K562 (cell line): ENCODE measurements at regions not wholly inside any gene's neighbourhood (a gene's known extent, or its start where the extent isn't known, plus 50 kb on each side); places are given as distances from the start of the nearest gene placed in this dataset.

Source experiments
- BMI1 ChIP-seq: fragments of 150-350 bp; IDR thresholded peaks from 2 replicates; pipeline ENCODE4 v1.6.1; 2014; ENCODE audit warnings: low read length
- CHD7 ChIP-seq: fragments of 200-600 bp; sonication (generic); IDR thresholded peaks from one replicate; pipeline ENCODE4 v1.6.1; 2012; ENCODE audit warnings: mild to moderate bottlenecking, low read depth, low read length, inconsistent platforms
- CXXC5 ChIP-seq: fragments of 250-450 bp; sonication (Bioruptor Pico); IDR thresholded peaks from 2 replicates; pipeline ENCODE4 v1.8.0; 2022; ENCODE audit warnings: inconsistent platforms, mild to moderate bottlenecking, moderate library complexity
- HDAC6 ChIP-seq: IDR thresholded peaks from 2 replicates; pipeline ENCODE4 v1.6.1; 2012; ENCODE audit warnings: low read depth, mild to moderate bottlenecking, control low read depth, inconsistent platforms, low read length, moderate library complexity
- LCOR ChIP-seq: sonication (generic); formaldehyde crosslinking; IDR thresholded peaks from 2 replicates; pipeline ENCODE4 v1.8.0; 2022; ENCODE audit warnings: mild to moderate bottlenecking, missing genetic modification reagents
- NFE2 ChIP-seq: IDR thresholded peaks from 2 replicates; pipeline ENCODE4 v1.6.1; 2014; ENCODE audit warnings: antibody characterized with exemption, low read depth
- SMARCA5 ChIP-seq: fragments of 450-650 bp; IDR thresholded peaks from 2 replicates; pipeline ENCODE4 v1.6.1; 2016
- TOE1 ChIP-seq, 2 experiments: fragments of 450-650 bp in 1 of 2; sonication (generic) in 1 of 2; formaldehyde crosslinking in 1 of 2; IDR thresholded peaks; 2 replicates each; pipeline versions ENCODE4 v1.7.1 to v1.8.0; 2016 to 2022; ENCODE audit warnings: borderline replicate concordance in 2 of 2, mild to moderate bottlenecking in 2 of 2, antibody characterized with exemption in 1 of 2, inconsistent platforms in 1 of 2, low read depth in 1 of 2, missing genetic modification reagents in 1 of 2, moderate library complexity in 1 of 2
- ZNF347 ChIP-seq: fragments of 450-650 bp; formaldehyde crosslinking; IDR thresholded peaks from 2 replicates; pipeline ENCODE4 v1.4.0; 2020; ENCODE audit warnings: low read depth, mild to moderate bottlenecking, moderate library complexity
- ZNF551 ChIP-seq: fragments of 250-450 bp; sonication (Bioruptor Pico); IDR thresholded peaks from 2 replicates; pipeline ENCODE4 v1.5.0; 2021; ENCODE audit warnings: mild to moderate bottlenecking, moderate library complexity
- TF ChIP-seq, protein P1 (sequence below): fragments of 250-450 bp; sonication (Bioruptor Pico); IDR thresholded peaks from 2 replicates; pipeline ENCODE4 v1.5.0; 2021

DNA sequence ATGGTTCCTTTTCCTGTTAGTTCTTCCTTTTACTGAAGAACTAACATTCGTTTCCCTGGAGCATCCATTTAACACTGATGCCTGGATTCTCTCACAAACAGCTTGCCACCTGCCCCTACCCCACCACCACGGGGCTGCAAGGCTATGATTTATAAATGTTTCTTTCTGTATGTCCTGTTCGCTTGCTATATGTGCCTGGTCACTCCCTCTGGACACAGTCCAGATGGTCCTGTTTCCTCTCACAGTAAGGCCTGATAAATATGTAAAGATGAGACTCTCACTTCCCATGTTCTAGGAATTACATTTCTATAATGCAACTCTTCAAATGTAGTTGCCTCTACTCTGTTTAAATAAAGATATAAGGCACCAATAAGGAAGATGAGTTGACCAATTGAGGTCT, 146.4 kb upstream of the SHB start (continued):
- TF ChIP-seq CHD7 = no peak
- TF ChIP-seq, protein P1, sequence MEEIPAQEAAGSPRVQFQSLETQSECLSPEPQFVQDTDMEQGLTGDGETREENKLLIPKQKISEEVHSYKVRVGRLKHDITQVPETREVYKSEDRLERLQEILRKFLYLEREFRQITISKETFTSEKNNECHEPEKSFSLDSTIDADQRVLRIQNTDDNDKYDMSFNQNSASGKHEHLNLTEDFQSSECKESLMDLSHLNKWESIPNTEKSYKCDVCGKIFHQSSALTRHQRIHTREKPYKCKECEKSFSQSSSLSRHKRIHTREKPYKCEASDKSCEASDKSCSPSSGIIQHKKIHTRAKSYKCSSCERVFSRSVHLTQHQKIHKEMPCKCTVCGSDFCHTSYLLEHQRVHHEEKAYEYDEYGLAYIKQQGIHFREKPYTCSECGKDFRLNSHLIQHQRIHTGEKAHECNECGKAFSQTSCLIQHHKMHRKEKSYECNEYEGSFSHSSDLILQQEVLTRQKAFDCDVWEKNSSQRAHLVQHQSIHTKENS = no peak
- TF ChIP-seq ZNF347 (CRISPR knock-in tag) = no peak
- TF ChIP-seq NFE2 = peak; percentile 72
- TF ChIP-seq LCOR = no peak
- TF ChIP-seq CXXC5 (CRISPR knock-in tag) = no peak
- TF ChIP-seq SMARCA5 = no peak
- no peak for TF ChIP-seq ZNF551
- TF ChIP-seq HDAC6 = no peak
- TF ChIP-seq BMI1 = no peak
- no peak for TF ChIP-seq TOE1 (IDR thresholded peaks at IDR 0.05; ENCODE audit: borderline replicate concordance)
- no peak for TF ChIP-seq TOE1 (CRISPR knock-in tag; IDR thresholded peaks at IDR 0.05; ENCODE audit: borderline replicate concordance, low read depth)
